DMS53 (cell line): ENCODE measurements at regions not wholly inside any gene's neighbourhood (a gene's known extent, or its start where the extent isn't known, plus 50 kb on each side); places are given as distances from the start of the nearest gene placed in this dataset.

ENCODE experiments used
- DNase-seq: peaks from one replicate; lab custom pipeline; 2025; lab: John Stamatoyannopoulos, UW

DNA sequence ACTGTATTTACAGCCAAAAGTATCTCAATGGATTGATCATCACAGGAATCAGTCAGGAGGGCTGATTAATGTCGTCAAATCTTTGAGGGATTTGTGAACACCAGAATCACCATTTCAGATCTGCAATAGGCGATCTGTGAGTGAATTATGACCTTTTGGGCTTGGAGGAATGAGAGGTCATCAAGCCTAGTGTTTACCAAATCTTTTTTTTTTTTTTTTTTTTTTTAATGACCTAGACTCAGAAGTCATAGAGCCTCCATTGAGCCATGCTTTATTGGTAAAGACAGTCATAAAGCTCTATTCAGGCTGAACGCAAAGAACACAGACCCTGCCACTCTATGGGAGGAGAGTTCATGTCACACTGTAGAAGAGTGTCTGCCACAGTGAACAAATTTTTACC, 97.7 kb downstream of the SOCS6 start:
- DNase-seq: no peak

GRCh38 chr18:70385474-70385873, 96.6 kb downstream of the SOCS6 start:
- DNase-seq: no peak

GRCh38 chr18:70384181-70384790, 95.4 kb downstream of the SOCS6 start:
- DNase-seq: peak; percentile 30

- DNase-seq: no peak
Measured at GRCh38 chr18:70382992-70383717, 94.3 kb downstream of the SOCS6 start.

DNA sequence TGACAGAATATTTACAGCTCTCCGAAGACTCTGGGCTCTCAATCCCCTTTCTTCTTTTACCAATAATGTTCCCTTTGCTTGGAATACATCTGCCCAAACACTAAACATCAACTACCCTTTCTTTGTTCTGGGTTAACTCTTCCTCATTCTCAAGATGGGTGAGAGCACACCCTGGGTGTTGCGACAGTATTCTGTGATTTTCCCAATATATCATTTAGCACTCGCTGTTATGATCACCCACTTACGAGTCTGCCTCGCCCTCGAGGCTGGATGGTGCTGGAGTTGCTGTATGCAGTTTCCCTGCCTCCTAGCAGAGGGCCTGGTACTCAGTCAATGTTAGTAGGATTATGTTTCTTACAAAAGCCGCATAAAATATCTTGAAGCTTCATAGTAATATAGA, 93.2 kb downstream of the SOCS6 start:
- no peak for DNase-seq

GRCh38 chr18:70380915-70381896, 92.4 kb downstream of the SOCS6 start:
- DNase-seq: no peak
